ENCODE measurements at regions not wholly inside any gene's neighbourhood (a gene's known extent, or its start where the extent isn't known, plus 50 kb on each side); places are given as distances from the start of the nearest gene placed in this dataset.

DNA sequence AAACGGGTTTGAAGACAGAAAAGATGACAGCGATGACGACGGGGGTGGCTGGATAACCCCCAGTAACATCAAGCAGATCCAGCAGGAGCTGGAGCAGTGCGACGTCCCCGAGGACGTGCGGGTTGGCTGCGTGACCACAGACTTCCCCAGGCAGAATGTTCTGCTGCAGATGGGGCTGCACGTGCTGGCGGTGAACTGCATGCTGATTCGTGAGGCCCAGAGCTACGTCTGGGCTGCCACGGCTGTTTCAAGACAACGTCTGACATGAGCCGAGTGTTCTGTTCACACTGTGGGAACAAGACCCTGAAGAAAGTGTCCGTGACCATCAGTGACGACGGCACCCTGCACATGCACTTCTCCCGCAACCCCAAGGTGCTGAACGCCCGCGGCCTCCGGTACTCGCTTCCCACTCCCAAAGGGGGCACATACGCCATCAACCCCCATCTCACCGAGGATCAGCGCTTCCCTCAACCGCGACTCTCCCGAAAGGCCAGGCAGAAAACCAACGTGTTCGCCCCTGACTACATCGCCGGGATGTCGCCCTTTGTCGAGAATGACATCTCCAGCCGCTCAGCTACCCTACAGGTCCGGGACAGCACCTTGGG is 319.2 kb upstream of the SLC7A11 start:
- Histone ChIP-seq H2AFZ (ENCODE audit: control insufficient read depth, low read length) (no peak overlapping the region), H3K27ac (ENCODE audit: control insufficient read depth, insufficient read depth, low read length) (no peak overlapping the region), H3K27me3 (ENCODE audit: control insufficient read depth, extremely low read depth, insufficient read depth, low read length) (no peaks in the 10 kb centered on the region), H3K9me3 (ENCODE audit: control insufficient read depth, low read depth, low read length) (no peaks in the 10 kb centered on the region), H3K36me3 (ENCODE audit: control insufficient read depth in 2 of 2, extremely low read depth in 1 of 2, insufficient read depth in 2 of 2, low read length in 2 of 2) (no peaks in the 10 kb centered on the region), H3K9me1 (ENCODE audit: control insufficient read depth, extremely low read depth, insufficient read depth, low read length) (no peaks in the 10 kb centered on the region), H3K4me1 (ENCODE audit: control insufficient read depth, extremely low read depth, insufficient read depth, low read length) (no peaks in the 10 kb centered on the region), H3K4me3 (ENCODE audit: control insufficient read depth in 2 of 3, extremely low read depth in 1 of 3, insufficient read depth in 2 of 3, low read depth in 1 of 3, low read length in 3 of 3) (no peak overlapping the region), H3K79me2 (ENCODE audit: control insufficient read depth, insufficient read depth, low read length) (no peaks in the 10 kb centered on the region), H4K20me1 (ENCODE audit: control insufficient read depth, extremely low read depth, insufficient read depth, low read length) (no peaks in the 10 kb centered on the region), H3K9ac (ENCODE audit: control insufficient read depth, extremely low read depth, insufficient read depth, low read length) (no peak overlapping the region), H3K4me2 (ENCODE audit: control insufficient read depth, extremely low read depth, insufficient read depth, low read depth, low read length) (no peak overlapping the region)
- dilution Hi-C loops (cut with MboI; ENCODE audit: extremely low pct_ligation_motif_present, low sequenced_read_pairs) = no loop called here
- FAIRE-seq (no peak), DNase-seq (ENCODE audit: low read depth, low spot score) (no peak)
- TF ChIP-seq, protein P1, sequence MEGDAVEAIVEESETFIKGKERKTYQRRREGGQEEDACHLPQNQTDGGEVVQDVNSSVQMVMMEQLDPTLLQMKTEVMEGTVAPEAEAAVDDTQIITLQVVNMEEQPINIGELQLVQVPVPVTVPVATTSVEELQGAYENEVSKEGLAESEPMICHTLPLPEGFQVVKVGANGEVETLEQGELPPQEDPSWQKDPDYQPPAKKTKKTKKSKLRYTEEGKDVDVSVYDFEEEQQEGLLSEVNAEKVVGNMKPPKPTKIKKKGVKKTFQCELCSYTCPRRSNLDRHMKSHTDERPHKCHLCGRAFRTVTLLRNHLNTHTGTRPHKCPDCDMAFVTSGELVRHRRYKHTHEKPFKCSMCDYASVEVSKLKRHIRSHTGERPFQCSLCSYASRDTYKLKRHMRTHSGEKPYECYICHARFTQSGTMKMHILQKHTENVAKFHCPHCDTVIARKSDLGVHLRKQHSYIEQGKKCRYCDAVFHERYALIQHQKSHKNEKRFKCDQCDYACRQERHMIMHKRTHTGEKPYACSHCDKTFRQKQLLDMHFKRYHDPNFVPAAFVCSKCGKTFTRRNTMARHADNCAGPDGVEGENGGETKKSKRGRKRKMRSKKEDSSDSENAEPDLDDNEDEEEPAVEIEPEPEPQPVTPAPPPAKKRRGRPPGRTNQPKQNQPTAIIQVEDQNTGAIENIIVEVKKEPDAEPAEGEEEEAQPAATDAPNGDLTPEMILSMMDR (optimal IDR thresholded peaks at IDR 0.05 in 1 of 3, IDR thresholded peaks at IDR 0.05 in 1 of 3, conservative IDR thresholded peaks at IDR 0.05 in 1 of 3; ENCODE audit: extremely low read depth in 1 of 3, insufficient read depth in 2 of 3, low read length in 3 of 3) = no peak
- no peak for TF ChIP-seq EZH2 (IDR thresholded peaks at IDR 0.05; ENCODE audit: low read length)

DNA sequence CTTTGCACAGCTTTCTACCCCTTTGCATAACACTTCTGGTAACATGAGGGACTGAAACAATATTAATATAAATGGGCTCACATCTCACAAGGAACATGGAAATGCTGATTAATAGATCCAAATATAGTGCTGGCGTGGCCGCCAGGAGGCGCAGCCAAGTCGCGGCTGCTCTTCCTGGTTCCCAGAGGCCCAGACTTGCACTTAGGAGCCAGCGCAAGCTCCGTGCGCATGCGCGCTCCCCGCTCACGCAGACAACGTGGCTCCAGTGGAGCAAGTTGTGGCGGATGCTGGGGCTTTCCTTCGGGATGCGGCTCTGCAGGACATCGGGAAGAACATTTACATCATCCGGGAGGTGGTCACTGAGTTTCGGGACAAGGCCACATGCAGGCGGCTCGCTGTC is 318.3 kb upstream of the SLC7A11 start:
- Histone ChIP-seq H3K9me1 (ENCODE audit: control insufficient read depth, extremely low read depth, insufficient read depth, low read length) (no peaks in the 10 kb centered on the region), H3K79me2 (ENCODE audit: control insufficient read depth, insufficient read depth, low read length) (no peaks in the 10 kb centered on the region), H3K36me3 (ENCODE audit: control insufficient read depth in 2 of 2, extremely low read depth in 1 of 2, insufficient read depth in 2 of 2, low read length in 2 of 2) (no peaks in the 10 kb centered on the region), H3K4me3 (ENCODE audit: control insufficient read depth in 2 of 3, extremely low read depth in 1 of 3, insufficient read depth in 2 of 3, low read depth in 1 of 3, low read length in 3 of 3) (no peak overlapping the region), H3K27ac (ENCODE audit: control insufficient read depth, insufficient read depth, low read length) (no peak overlapping the region), H3K4me1 (ENCODE audit: control insufficient read depth, extremely low read depth, insufficient read depth, low read length) (no peaks in the 10 kb centered on the region), H3K9ac (ENCODE audit: control insufficient read depth, extremely low read depth, insufficient read depth, low read length) (no peak overlapping the region), H2AFZ (ENCODE audit: control insufficient read depth, low read length) (no peak overlapping the region), H3K9me3 (ENCODE audit: control insufficient read depth, low read depth, low read length) (no peaks in the 10 kb centered on the region), H3K27me3 (ENCODE audit: control insufficient read depth, extremely low read depth, insufficient read depth, low read length) (no peaks in the 10 kb centered on the region), H3K4me2 (ENCODE audit: control insufficient read depth, extremely low read depth, insufficient read depth, low read depth, low read length) (no peak overlapping the region), H4K20me1 (ENCODE audit: control insufficient read depth, extremely low read depth, insufficient read depth, low read length) (no peaks in the 10 kb centered on the region)
- dilution Hi-C loops (cut with MboI; ENCODE audit: extremely low pct_ligation_motif_present, low sequenced_read_pairs) = no loop called here
- FAIRE-seq (no peak), DNase-seq (ENCODE audit: low read depth, low spot score) (no peak)
- TF ChIP-seq EZH2 (IDR thresholded peaks at IDR 0.05; ENCODE audit: low read length) = no peak
- TF ChIP-seq, protein P1 (optimal IDR thresholded peaks at IDR 0.05 in 1 of 3, IDR thresholded peaks at IDR 0.05 in 1 of 3, conservative IDR thresholded peaks at IDR 0.05 in 1 of 3; ENCODE audit: extremely low read depth in 1 of 3, insufficient read depth in 2 of 3, low read length in 3 of 3) = no peak
